Activated CD4-positive, alpha-beta T cell treated with anti-CD3 and anti-CD28 coated beads, Interleukin-2, amount 50 U/mL, for 1 hour (primary cell): ENCODE measurements at regions not wholly inside any gene's neighbourhood (a gene's known extent, or its start where the extent isn't known, plus 50 kb on each side); places are given as distances from the start of the nearest gene placed in this dataset.
"Not testable (repeated sequence)": the region's sequence is repeated elsewhere in the genome, so short reads cannot be mapped to it uniquely, and the experiment has no call there.

Experiments used
- DNase-seq: peaks from one replicate; pipeline ENCODE4 v3.0.0-alpha.2; 2020

DNA sequence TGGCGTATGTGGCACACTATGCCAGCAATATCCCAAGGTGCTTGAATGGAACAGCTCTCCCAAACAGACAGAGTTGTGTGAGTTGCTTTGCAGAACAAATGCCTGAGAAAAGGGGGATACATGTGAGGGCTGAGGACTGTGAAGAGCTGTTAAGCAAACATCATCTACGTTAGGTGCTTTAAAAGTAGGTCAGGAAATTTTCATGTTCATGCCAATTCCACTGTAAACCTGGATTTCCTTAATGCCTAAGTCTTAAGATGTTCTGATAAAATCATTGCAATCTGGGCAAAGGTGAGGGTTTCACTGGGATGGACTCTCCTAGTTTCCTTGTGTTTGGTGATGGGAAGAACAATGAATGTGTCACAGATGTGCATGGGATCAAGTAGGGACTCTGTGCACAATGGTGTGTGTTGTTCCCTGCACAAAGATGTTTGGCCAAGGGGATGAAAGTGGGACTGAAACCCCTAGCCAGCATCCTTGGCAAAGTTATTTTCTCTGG is 227.9 kb downstream of the KTN1 start:
- no peak for DNase-seq

DNA sequence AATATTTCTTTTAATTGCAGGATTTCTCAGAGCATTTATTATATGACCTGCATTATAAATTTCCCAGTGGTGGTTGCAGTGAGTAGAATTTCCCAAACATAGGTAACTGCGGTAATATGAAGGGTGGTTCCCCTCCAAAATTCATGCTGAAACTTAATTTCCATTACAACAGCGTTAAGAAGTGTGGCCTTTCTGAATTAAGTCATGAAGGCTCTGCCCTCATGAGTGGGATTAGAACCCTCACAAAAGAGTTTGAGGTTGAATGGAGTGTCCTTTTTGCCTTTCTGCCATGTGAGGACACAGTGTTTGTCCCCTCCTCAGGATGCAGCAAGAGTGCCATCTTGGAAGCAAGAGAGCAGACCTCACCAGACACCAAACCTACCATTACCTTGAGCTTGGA is 233.6 kb downstream of the KTN1 start:
- no peak for DNase-seq

DNA sequence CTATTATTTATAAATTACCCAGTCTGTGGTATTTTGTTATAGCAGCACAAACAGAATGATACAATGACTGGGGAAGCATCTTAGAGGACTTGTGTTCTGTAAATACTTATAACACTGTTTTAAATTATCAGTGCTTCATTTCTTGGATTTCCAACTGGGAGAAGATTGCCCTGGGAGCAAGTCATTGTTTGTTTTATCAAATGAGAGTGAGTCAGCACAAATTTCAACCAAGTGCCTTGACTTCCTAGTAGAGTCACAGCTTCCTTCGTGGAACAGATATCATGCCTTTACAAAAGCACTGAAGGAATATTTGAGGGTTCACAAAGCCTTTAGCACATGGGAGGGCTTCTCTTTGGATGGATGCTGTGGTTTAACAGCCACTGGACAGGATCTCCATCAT is 234.1 kb downstream of the KTN1 start:
- no peak for DNase-seq

DNA sequence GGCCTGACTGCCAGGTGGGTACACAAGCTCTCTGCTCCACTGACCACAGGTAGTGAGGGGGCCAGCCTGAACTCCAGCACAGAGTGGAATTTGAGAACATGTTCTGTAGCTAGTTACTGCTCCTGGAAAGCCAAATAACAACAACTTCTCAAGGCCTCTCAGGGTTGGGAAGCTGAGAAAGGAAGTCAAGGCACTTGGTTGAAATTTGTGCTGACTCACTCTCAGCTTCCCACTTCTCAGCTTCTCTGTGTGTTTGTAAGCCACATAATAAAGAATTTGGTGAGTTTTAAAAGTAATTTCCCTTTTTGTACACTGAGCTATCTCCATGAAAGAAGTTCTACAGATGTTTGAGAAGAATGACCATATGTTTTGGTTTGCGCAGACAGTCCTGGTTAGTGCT is 234.9 kb downstream of the KTN1 start:
- no peak for DNase-seq

DNA sequence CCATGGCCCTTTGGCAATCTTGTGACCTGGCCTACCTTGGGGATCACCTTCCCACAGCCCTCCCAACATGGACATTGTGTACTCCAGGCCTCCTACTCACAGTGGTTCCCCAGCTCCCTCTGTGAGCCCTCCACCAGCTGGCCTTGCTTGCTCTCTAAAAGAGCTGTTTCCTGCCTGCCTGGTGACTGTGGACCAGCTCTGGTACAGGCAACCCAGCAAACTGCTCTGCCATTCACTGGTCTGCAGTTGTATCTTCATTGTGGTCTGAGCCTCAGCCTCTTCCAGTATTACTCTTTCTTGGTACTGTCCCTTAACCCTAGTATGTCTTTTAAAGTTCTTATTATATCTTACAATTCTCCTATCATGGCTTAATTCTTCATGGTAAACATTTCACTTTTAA is 236.2 kb downstream of the KTN1 start:
- DNase-seq, result no peak

DNA sequence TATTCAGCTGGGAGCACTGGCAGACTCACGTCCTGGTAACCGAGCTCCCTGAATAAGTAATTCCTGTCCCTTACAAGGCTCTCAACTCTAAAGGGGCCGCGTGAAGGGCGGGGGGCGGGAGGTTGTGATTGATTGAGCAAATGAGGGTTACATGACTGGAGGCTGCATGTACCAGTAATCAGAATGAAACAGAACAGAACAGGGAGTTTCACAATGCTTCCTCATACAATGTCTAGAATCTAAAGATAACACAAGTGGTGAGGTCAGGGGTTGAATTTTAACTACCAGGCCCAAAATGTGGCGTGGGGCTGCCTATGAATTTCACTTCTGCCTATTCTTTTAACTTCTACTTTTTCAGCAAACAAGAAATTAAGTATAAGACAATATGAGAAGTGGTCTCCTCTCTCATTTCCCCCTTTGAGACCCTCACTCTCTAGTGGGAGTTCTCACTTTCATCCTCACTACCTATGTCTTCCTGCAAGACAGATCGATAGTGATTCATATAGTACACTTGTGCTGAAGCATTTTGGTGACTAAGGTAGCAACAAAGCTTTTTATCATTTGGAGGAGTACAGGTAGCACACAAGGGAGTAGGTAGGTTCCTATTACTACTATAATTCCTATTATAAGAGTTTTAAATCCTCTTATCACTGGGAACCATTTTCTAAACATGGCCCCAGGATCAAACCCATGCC is 239.8 kb downstream of the KTN1 start:
- no peak for DNase-seq

DNA sequence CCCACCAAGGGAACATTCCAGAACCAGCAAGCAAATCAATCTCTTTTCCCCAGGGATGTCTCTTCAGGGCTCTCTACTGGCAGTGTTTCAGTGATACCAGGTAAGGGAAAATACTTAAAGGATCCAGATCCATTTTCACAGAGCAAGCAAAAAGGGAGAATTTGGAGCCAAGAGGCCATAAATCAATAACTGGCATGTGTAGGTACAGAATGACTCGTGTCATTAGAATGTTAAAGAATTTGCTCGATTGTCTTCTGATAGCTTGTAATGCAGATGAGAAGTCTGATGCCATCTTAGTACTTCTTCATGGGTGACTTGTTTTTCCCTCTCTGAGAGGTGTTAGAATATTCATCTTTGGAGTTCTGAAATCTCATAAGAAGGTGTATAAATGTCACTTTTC is 242.9 kb downstream of the KTN1 start:
- DNase-seq, result no peak

DNA sequence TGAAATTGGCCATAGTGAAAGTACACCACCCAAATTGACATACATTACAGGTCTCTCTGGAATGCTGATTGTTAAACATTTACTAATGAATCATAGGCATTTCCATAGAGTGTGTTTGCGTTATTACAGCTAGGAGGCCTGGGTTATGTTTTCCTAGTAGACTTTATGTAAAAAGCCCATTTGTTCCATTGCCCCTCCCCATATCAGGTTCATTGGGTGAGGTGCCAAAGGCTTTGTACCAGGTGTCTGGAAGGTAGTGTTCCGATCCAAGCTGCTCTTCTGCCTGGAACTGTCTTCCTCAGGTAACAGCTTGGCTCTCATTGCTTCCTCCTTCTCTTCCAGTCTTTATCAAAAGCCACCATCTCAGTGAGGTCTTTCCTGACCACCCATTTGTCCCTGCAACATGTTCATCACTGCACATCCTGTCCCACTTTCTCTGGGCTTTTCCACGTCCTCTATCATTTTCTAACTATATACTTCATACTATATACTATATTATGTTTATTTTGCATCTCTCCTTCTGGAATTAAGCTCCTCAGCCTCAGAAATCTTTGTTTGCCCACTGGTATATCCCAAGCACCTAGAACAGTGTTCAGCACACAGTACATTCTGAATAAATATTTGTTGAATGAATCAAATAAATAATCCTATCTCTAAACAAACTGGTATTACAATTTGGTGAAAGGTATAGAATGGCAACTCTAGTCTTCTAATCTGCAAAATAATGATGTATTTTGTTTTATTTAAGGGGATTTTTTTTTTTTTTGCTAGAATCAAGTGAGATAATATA is 252.3 kb downstream of the KTN1 start:
- DNase-seq, result no peak

DNA sequence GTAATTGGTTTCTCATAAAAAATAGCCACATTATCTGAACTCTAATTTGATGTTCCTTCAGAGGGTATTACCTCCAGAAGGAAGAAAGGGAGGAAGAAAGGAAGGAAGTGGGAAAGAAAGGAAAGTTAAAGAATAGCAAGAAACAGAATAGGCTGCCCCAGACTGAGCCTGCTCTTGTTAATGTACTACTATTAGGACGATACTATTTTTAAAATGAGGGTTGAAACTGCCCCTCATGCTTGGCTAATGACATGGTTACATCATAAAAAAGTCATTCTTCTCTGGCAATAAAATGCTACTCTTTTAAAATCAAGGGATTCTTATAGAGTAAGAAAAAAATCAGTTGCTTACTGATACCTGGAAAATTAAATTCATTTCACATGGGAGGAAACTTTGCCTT is 253.0 kb downstream of the KTN1 start:
- DNase-seq, result no peak

DNA sequence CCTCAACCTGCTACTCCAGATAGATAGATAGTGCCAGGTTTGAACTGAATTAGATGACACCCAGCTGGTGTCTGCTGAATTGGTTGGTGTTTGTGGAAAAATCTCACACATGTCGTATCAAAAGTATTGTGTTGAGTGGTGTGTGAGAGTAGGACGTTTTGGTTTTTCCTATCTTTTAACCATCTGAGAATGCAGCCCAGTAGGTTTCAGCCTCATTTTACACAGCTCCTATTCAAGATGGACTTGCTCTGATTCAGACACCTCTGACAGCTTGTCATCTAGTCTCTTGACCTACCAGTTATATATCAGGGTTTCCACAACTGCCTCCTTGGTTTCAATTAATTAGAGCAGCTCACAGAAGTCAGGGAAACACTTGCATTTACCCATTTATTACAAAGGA is 254.4 kb downstream of the KTN1 start:
- DNase-seq, result no peak

DNA sequence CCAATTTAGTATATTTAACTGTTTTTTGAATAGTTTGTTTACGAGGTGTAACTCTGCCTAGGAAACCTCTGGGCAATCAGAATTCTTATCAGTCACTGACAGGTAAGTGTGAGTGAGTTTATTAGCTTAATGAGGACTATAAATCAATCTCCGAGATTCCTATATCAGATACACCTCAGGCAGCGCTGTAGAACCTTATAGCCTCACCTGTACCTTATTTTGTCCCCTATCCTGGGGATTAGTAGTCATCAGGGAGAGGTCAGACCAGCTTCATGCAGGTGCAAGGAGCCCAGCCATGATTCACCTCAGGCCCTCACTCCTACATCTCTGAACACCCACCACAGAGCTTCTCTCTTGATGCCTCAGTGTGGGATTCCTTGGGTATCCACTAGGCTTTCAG is 256.0 kb downstream of the KTN1 start:
- DNase-seq, result no peak

DNA sequence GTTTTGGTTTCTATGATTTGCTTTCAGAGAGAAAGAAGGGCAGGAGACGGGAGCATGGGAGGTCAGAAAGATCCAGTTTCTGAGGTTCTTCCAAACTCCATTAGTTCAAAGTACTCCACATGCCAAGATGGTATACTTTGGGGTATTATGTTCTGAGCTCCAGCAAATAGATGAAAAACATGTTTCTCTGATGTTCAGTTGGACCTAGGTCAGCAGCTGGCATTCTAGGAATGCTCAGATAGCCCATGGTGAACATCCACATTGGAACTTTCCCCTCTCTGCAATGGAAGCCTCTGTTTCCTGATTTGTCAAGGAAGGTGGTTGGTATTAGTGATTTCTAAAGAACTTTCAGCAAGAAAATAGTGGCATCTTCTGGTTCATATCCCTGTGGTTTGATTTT is 257.5 kb downstream of the KTN1 start:
- DNase-seq, result no peak

DNA sequence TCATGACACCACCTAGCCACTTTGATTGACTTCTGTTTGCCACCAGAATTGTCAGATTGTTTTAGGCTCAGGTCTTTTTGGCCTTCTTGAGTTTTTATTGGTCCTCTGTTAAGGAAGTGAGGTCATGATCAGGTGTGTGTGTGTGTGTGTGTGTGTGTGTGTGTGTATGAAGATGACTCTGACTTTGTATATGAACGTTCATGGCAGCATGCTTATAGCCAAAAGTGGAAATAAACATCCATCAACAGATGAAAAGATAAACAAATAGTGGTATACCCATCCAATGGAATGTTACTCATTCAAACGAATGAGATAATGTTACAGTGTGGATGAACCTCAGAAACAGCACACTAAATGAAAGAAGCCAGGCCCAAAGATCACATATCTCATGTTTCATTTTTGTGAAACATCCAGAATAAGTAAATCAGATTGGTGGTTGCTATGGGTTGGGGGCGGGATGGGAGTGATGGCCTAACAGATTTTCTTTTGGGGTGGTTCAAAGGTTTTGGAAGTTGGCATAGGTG is 258.6 kb downstream of the KTN1 start:
- DNase-seq, result no peak

DNA sequence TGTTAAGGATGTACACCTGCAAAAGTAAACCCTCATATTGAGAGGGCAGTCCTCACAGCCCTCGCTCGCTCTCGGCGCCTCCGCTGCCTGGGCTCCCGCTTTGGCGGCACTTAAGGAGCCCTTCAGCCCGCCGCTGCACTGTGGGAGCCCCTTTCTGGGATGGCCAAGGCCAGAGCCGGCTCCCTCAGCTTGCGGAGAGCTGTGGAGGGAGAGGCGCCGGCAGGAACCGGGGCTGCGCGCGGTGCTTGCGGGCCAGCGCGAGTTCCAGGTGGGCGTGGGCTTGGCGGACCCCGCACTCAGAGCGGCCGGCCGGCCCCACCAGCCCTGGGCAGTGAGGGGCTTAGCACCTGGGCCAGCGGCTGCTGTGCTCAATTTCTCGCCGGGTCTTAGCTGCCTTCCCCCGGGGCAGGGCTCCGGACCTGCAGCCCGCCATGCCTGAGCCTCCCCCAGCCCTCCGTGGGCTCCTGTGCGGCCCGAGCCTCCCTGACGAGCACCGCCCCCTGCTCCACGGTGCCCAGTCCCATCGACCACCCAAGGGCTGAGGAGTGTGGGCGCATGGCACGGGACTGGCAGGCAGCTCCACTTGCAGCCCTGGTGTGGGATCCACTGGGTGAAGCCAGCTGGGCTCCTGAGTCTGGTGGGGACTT is 259.4 kb downstream of the KTN1 start:
- not testable (repeated sequence) for DNase-seq

DNA sequence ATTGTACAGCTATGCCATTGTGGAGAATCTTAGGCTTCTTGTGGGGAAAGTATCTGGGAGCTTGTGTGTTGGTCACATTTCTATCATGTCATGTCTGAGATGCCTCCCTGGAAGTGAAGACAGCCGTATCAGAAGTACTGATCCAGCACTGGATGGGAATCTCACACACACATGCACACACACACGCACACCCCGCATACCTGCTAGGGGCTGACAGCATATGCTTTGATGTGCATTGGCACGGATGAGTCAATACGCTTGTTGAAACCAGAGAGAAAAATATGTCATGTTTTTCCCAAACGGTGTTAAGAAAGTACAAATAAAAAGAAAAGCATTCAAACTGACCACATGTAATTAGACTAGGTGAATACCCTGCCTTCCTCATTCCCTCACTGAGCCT is 260.8 kb downstream of the KTN1 start:
- DNase-seq, result no peak

DNA sequence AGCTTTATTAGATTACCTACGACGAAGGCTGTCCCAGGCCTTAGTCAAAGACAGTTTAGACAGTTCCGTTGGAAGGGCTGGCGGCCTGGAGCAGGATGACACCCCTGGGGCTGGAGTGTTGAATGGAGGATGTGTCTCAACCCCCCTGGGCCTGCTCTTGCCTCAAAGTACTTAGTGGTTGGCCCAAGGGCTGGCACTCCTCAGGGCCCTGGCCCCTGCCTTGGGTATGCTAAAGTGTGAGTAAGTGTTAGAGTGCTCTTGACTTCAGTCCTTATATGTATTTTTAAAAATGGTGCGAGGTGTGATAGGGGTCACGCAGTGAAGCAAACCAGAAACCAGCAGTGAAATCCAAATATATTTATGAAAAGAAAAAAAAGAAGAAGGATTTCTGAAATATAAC is 261.6 kb downstream of the KTN1 start:
- no peak for DNase-seq

DNA sequence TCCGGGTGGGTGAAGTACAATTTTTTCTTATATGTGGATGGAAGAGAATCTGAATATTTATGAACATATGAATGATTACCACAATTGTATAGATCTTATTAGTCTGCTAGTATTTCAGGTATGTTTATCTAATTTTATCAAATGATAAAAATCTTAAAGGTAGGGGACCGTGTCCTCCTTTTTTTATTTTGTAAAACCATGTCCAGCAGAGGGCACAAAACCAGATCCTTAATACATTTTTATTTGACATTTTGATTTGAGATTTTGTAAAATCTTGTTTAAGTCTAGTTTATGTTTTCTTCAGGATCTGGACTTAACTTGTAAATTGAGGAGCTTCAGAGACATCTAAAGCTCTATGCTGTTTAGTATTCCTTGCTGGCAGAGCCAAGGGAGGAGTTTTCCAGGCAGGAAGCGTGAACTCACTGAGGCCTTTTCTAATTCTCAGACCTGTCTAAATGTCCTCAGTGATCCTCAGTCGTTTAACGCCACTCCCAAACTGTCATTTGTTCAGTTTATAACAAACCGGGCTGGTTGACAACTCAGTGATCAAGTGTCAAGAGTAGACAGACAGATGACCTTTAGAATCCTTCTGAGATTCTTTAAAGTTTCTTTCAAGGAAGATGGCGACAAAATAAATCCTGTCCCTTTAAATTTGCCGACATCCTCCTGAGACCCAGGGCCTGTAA is 263.9 kb downstream of the KTN1 start:
- no peak for DNase-seq

DNA sequence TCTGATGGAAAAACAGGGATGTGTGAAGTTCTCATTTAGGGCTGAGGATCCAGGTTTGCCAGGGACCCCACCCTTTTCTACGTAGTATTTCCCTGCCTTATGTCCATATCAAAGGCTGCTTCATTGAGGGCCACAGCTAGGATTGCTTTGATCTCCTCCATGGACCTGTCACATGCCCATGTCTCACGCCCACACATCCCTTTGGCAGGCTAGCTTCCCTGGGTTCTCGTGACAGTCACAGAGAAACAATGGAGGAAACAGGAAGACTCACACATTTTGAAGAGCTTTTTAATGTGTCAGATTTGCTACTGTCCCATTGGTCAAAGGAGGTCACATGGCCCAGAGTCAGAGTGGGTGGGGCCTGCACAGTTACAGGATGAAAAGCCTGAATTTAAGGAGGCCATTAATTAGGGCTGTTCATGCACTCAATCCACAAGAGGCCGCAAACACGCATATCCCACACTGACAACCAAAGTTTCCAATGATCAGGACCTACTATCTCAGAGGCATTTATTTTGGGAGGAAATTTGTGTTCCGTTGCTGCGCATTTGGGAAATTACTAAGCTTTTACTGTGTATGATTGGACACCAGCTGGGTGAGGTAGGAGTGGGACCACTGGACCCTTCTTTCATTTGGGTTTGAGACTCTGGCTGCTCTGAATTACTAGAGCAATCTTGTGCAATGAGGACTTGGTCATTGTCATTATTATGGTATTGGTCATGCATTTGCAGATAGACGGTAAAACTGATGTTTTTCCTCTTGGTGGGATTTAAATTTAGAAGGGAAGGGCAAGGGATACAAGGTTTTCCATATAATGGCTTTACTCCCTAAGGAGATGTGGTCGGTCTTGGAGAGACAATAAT is 266.2 kb downstream of the KTN1 start:
- DNase-seq, result no peak

DNA sequence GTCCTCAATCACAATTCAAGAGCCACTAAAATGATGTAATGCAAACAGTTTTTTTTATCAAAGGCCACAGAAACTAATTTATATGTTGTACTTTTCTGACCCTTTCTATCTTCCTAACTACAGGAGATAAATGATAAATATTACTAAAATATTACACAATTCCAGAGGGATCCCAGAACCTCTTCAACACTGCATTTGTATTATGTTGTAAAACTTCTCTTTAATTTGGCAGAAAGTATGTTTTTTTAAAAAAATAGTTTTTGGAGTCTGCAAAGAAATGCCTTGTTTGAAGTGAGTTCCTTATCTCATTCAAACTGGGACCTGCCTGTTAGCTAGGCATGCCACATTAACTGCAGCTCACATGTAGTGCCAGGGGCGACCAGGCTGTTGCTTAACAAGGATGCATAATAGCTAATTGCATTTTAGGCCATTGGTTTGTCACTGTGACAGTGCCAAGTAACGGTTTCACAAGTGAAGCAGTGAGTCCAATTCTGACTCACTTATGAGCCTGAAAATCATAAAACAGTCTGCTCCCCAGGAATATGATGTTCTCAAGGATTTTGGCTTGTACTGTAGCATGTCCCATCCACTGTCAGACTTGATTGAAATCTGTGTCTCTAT is 266.9 kb downstream of the KTN1 start:
- DNase-seq, result no peak

DNA sequence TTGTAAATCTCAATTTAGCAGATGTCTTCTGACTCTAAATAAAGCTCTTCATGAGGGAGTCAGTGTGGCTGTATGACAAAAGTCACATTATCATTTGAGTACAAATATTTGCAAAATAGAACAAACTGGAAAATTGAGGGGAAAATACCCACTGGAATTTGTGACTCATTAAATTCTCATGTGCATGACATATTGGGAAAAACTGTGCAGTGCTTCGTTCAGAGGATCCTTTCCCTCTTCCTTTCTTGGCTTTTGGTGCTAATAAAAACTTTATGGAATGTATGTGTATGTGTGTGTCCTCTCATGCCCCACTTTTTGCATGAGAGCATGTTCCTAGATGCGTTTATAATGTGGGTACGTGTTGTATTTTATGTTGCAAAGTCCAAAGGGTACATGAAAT is 267.8 kb downstream of the KTN1 start:
- no peak for DNase-seq

DNA sequence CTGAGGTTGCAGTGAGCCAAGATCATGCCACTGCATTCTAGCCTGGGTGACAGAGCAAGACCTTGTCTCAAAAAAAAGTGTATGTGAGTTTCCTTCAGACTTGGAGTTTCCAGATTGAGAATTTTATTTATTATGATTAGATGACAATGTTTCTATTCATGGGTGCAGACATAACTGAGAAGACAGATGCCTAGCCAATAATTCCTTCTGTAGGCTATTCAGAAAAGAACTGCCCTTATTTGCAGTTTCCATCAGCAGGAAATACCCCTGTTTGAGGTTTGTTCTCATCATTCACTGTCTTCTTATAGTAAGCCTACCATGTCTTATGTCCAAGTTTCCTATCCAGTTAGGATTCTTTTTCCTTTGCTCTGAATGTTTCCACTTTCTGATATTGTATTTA is 269.0 kb downstream of the KTN1 start:
- DNase-seq, result no peak

DNA sequence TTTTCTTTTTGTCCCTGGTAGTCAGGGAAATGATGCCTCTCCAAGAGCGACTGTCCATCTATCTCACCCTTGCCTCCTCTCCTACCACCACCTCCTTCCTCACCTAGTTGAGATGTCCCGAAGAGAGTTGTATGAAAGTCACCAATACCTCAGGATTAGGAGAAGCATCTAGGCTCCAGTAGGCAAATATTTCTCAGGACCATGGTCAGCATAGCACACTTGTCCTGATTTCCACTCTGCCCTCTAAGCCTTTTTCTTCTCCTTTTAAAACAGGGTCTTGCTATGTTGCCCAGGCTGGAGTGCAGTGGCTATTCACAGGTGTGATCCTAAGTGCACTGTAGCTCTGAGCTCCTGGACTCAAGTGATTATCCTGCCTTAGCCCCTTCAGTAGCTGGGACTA is 268.4 kb upstream of the PELI2 start:
- no peak for DNase-seq
